Neural progenitor cell (in vitro differentiated cells): ENCODE measurements at regions not wholly inside any gene's neighbourhood (a gene's known extent, or its start where the extent isn't known, plus 50 kb on each side); places are given as distances from the start of the nearest gene placed in this dataset.

Source experiments
- DNase-seq: peaks from one replicate; pipeline ENCODE4 v3.0.0-alpha.2; 2016; ENCODE audit warnings: low spot score
- H2AFZ ChIP-seq: fragments of 200-600 bp; sonication (generic); replicated peaks from 2 replicates; pipeline ENCODE4 v1.6.1; 2016; ENCODE audit warnings: antibody characterized with exemption
- H3F3A ChIP-seq: fragments of 200-600 bp; sonication (generic); 2 replicates; pipeline ENCODE4 v1.6.1; 2016; ENCODE audit warnings: antibody characterized with exemption, low read depth
- H3K27ac ChIP-seq: fragments of 200-600 bp; sonication (generic); 2 replicates; pipeline ENCODE4 v1.5.1; 2016; ENCODE audit warnings: mild to moderate bottlenecking
- H3K27me3 ChIP-seq: fragments of 200-600 bp; sonication (generic); 2 replicates; pipeline ENCODE4 v1.6.1; 2016; ENCODE audit warnings: mild to moderate bottlenecking, moderate library complexity
- H3K36me3 ChIP-seq: fragments of 200-600 bp; sonication (generic); 2 replicates; pipeline ENCODE4 v1.5.1; 2016
- H3K4me1 ChIP-seq: fragments of 200-600 bp; sonication (generic); 2 replicates; pipeline ENCODE4 v1.6.1; 2016; ENCODE audit warnings: mixed run types
- H3K4me2 ChIP-seq: fragments of 200-600 bp; sonication (generic); 2 replicates; pipeline ENCODE4 v1.6.1; 2016
- H3K4me3 ChIP-seq: fragments of 200-600 bp; sonication (generic); 2 replicates; pipeline ENCODE4 v1.5.1; 2016
- H3K79me2 ChIP-seq: fragments of 200-600 bp; sonication (generic); 2 replicates; pipeline ENCODE4 v1.6.1; 2016; ENCODE audit warnings: low read depth
- H3K9ac ChIP-seq: fragments of 200-600 bp; sonication (generic); 2 replicates; pipeline ENCODE4 v1.6.1; 2016
- H3K9me3 ChIP-seq: fragments of 200-600 bp; sonication (generic); 2 replicates; pipeline ENCODE4 v1.5.1; 2016; ENCODE audit warnings: low read depth
- H4K20me1 ChIP-seq: fragments of 200-600 bp; sonication (generic); 2 replicates; pipeline ENCODE4 v1.6.1; 2016; ENCODE audit warnings: low read depth
- H3K27ac Mint-ChIP-seq: 3 replicates; pipeline ENCODE4 v1.8.0; 2021; ENCODE audit warnings: mixed read lengths
- H3K27me3 Mint-ChIP-seq: 2 replicates; pipeline ENCODE4 v1.8.0; 2022; ENCODE audit warnings: low read depth, mild to moderate bottlenecking, inconsistent platforms, moderate library complexity, mixed read lengths; ENCODE audit not compliant: insufficient read depth
- H3K36me3 Mint-ChIP-seq: 3 replicates; pipeline ENCODE4 v1.8.0; 2021; ENCODE audit warnings: mixed read lengths
- H3K4me1 Mint-ChIP-seq: 3 replicates; pipeline ENCODE4 v1.8.0; 2021; ENCODE audit warnings: mixed read lengths
- H3K4me3 Mint-ChIP-seq: 3 replicates; pipeline ENCODE4 v1.8.0; 2021; ENCODE audit warnings: mild to moderate bottlenecking, moderate library complexity, mixed read lengths
- H3K9me3 Mint-ChIP-seq: 3 replicates; pipeline ENCODE4 v1.8.0; 2020; ENCODE audit warnings: mixed read lengths
- EZH2 ChIP-seq: fragments of 200-600 bp; sonication (generic); IDR thresholded peaks from 2 replicates; pipeline ENCODE4 v1.6.1; 2017; ENCODE audit warnings: antibody characterized with exemption, mild to moderate bottlenecking, moderate library complexity
- EZH2phosphoT487 ChIP-seq: fragments of 200-600 bp; sonication (generic); IDR thresholded peaks from 2 replicates; pipeline ENCODE4 v1.6.1; 2017; ENCODE audit warnings: antibody characterized with exemption
- TF ChIP-seq, protein P1 (sequence below): fragments of 200-600 bp; sonication (generic); IDR thresholded peaks from 2 replicates; pipeline ENCODE4 v1.5.1; 2017; ENCODE audit warnings: antibody characterized with exemption, mild to moderate bottlenecking

DNA sequence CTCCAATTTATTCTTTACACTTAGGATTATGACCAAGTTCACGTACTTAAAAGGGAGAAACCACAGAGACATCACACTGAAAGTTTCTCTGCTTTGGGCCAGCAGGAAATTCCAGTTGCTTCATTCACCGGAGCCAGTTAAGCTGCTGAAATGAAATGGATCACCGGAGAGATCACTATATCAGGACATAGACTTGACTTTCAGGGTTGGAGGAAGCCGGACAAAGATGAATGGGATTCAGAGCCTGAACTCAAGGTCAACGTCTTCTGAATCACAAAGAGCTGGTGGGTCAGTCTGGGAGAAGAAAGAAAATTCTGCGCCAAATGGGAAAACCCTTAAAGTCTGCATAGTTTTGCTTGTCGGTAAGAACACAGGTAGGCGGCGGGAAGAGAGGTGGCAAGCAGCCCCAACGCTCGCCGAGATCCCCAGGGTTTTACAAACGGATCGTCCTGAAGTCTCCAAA lies 81.9 kb upstream of the CCDC28A start:
- DNase-seq, result peak; percentile 34
- Histone ChIP-seq H3K9me3 (no peaks in the 10 kb centered on the region), H3K79me2 (peaks cover 47% of the 10 kb centered on the region), H3K4me2 (peak overlapping the region; percentile 74), H3K4me1 (no peaks in the 10 kb centered on the region), H4K20me1 (peaks cover 21% of the 10 kb centered on the region), H2AFZ (no peak overlapping the region), H3K27ac (no peak overlapping the region), H3K4me3 (peak overlapping the region; percentile 96), H3K36me3 (no peaks in the 10 kb centered on the region), H3K9ac (no peak overlapping the region), H3F3A (no peaks in the 10 kb centered on the region), H3K27me3 (peaks cover 23% of the 10 kb centered on the region)
- Mint-ChIP-seq H3K4me3 (peak overlapping the region; percentile 94), H3K27me3 (peaks cover 4% of the 10 kb centered on the region), H3K9me3 (no peaks in the 10 kb centered on the region), H3K27ac (peak overlapping the region; percentile 67), H3K4me1 (peaks cover 11% of the 10 kb centered on the region), H3K36me3 (peaks cover 6% of the 10 kb centered on the region)
- TF ChIP-seq, protein P1, sequence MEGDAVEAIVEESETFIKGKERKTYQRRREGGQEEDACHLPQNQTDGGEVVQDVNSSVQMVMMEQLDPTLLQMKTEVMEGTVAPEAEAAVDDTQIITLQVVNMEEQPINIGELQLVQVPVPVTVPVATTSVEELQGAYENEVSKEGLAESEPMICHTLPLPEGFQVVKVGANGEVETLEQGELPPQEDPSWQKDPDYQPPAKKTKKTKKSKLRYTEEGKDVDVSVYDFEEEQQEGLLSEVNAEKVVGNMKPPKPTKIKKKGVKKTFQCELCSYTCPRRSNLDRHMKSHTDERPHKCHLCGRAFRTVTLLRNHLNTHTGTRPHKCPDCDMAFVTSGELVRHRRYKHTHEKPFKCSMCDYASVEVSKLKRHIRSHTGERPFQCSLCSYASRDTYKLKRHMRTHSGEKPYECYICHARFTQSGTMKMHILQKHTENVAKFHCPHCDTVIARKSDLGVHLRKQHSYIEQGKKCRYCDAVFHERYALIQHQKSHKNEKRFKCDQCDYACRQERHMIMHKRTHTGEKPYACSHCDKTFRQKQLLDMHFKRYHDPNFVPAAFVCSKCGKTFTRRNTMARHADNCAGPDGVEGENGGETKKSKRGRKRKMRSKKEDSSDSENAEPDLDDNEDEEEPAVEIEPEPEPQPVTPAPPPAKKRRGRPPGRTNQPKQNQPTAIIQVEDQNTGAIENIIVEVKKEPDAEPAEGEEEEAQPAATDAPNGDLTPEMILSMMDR, result no peak
- no peak for TF ChIP-seq EZH2phosphoT487
- TF ChIP-seq EZH2, result no peak

DNA sequence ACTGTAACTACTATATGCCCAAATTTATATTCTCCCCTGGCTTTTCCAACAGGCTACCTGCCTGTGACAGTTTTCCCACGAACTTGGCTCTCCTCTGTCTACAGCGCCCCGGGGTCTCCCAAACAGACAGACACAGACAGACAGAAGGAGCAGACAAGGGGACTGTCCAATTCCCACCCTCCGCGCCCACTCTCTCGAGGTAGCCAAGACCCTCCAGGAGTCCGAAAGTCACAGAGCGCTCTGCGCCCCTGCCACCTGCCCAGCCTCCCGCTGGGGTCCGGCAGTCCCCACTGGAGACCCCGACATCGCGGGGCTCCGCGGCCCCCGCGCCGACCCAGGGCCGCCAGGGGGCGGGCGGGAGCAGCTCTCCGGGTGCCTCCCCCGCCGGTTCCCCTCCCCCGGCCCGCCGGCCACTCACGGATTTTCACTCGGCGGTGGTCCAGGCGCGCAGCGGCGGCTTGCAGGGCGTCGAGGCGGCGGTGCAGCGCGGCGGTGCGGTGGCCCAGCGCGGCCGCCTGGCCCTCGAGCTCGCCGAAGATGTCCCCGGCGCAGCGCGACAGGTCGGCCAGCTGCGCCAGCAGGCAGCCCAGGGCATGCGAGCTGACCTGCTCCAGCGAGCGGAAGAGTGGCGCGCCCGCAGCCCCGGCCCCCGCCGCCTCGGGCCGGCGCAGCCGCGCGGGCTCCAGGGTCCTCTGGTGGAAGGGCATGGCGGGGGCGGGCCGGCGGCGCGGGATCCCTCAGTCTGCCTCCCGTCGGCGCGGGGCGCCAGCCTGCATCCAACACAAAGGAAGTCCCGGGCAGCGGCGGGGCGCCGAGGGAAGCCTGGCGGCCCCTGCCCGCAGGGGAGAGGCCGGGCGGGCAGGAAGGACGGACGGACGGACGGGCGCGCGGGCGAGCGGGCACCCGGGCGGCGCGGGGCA lies 81.3 kb upstream of the CCDC28A start:
- H3K27me3 Mint-ChIP-seq, result peaks cover 4% of the 10 kb centered on the region
- Histone ChIP-seq H3K27me3 (peaks cover 23% of the 10 kb centered on the region), H3K36me3 (no peaks in the 10 kb centered on the region), H2AFZ (peak overlapping the region; percentile 90), H3K9ac (peak overlapping the region; percentile 33), H3K4me2 (peak overlapping the region; percentile 74), H3K4me3 (peak overlapping the region; percentile 96), H4K20me1 (peaks cover 21% of the 10 kb centered on the region), H3F3A (no peaks in the 10 kb centered on the region), H3K9me3 (no peaks in the 10 kb centered on the region), H3K27ac (peak overlapping the region; percentile 67), H3K79me2 (peaks cover 43% of the 10 kb centered on the region), H3K4me1 (no peaks in the 10 kb centered on the region)
- DNase-seq, result peak; percentile 80
- no peaks in the 10 kb centered on the region for H3K9me3 Mint-ChIP-seq
- H3K36me3 Mint-ChIP-seq, result peaks cover 6% of the 10 kb centered on the region
- peaks cover 11% of the 10 kb centered on the region for H3K4me1 Mint-ChIP-seq
- TF ChIP-seq, protein P1, result peak; percentile 83
- TF ChIP-seq EZH2phosphoT487 (no peak), EZH2 (peak; percentile 46)
- peak overlapping the region; percentile 67 for H3K27ac Mint-ChIP-seq
- peak overlapping the region; percentile 94 for H3K4me3 Mint-ChIP-seq

DNA sequence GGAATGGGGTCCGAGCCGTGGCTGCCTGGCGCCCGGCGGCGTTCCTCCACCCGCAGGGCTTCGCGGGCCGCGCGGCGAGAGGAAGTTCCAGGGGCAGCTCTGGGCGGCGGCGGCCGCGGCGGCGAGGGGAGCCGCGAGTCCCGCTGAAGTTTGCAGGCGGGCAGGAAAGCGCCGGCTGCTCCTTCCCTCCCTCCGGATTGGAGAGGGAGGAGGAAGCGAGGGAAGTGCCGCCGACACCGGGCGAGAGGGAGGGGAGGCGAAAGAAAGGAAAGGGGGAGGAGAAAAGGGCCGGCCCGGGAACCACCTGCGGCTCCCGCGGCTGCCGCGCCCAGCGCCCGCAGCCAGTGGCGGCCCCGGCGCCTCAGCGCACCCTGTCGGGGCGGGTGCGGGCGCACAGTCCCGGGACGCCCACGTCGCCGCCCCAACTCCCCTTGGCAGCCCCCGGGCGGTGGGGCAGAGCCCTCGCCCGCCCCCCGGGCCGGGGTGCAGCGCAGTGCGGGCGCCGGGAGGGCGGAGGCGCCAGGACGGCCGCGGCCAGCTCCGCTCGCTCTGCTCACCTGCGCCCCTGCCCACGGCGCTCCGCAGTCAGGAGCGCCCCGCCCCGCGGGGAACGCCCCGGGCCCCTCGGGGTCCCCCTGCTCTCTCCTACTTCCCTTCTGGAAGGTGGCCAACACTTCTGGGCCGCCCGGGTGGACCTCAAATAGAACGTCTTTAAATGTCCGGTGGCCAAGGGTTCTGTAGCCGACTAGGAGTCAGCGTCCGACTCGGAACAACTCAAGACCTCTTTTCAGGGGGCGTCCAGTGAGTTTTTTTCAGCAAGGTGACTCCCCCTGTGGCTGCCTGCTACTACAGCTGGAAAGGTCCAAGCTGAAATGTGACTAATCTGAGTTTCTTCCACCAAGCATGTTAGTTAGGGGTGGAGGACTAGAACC lies 80.3 kb upstream of the CCDC28A start:
- Histone ChIP-seq H3F3A (no peaks in the 10 kb centered on the region), H3K4me1 (no peaks in the 10 kb centered on the region), H3K9ac (peak overlapping the region; percentile 33), H3K79me2 (peaks cover 36% of the 10 kb centered on the region), H3K9me3 (no peaks in the 10 kb centered on the region), H4K20me1 (peaks cover 21% of the 10 kb centered on the region), H3K4me2 (peak overlapping the region; percentile 74), H3K27ac (peak overlapping the region; percentile 67), H2AFZ (peak overlapping the region; percentile 90), H3K36me3 (no peaks in the 10 kb centered on the region), H3K4me3 (peak overlapping the region; percentile 96), H3K27me3 (peaks cover 23% of the 10 kb centered on the region)
- Mint-ChIP-seq H3K27me3 (peaks cover 4% of the 10 kb centered on the region), H3K9me3 (no peaks in the 10 kb centered on the region), H3K4me1 (peaks cover 11% of the 10 kb centered on the region), H3K27ac (peak overlapping the region; percentile 94), H3K4me3 (peak overlapping the region; percentile 96), H3K36me3 (peaks cover 5% of the 10 kb centered on the region)
- TF ChIP-seq, protein P1, result no peak
- peak; percentile 88 for DNase-seq
